ENCODE measurements at regions not wholly inside any gene's neighbourhood (a gene's known extent, or its start where the extent isn't known, plus 50 kb on each side); places are given as distances from the start of the nearest gene placed in this dataset.

DNA sequence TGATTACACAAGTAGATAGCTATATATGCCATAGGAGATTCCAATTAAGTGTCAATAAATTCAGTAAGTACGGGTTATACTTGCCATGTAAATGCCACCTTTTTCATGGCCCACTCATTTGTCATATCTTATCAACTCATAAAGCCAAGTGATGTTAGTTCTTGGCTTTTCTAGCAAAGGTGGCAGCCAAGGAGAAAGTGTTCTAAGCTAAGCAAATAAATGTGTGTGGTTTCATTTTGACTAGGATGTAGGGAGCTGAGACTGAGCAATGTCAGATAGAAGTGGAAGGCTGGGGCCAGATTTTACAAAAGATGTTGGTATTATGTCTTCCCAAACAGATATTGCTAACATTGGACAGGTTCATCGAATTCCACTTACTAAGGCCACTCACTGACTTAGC is 952.0 kb downstream of the SLC4A3 start:
- intact Hi-C loops (cut with DNase I; ENCODE audit: low total_unique reads), result no loop called here
- H3K4me3 ChIP-seq, result no peak overlapping the region
- no peaks in the 10 kb centered on the region for H3K36me3 ChIP-seq
- DNase-seq, result no peak
- H3K27ac ChIP-seq, result no peak overlapping the region
- TF ChIP-seq, protein P1, sequence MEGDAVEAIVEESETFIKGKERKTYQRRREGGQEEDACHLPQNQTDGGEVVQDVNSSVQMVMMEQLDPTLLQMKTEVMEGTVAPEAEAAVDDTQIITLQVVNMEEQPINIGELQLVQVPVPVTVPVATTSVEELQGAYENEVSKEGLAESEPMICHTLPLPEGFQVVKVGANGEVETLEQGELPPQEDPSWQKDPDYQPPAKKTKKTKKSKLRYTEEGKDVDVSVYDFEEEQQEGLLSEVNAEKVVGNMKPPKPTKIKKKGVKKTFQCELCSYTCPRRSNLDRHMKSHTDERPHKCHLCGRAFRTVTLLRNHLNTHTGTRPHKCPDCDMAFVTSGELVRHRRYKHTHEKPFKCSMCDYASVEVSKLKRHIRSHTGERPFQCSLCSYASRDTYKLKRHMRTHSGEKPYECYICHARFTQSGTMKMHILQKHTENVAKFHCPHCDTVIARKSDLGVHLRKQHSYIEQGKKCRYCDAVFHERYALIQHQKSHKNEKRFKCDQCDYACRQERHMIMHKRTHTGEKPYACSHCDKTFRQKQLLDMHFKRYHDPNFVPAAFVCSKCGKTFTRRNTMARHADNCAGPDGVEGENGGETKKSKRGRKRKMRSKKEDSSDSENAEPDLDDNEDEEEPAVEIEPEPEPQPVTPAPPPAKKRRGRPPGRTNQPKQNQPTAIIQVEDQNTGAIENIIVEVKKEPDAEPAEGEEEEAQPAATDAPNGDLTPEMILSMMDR (IDR thresholded peaks at IDR 0.05 in 8 of 11, conservative IDR thresholded peaks at IDR 0.05 in 3 of 11), result no peak
- no peak for TF ChIP-seq POLR2A (IDR thresholded peaks at IDR 0.05)
- TF ChIP-seq POLR2AphosphoS5 (IDR thresholded peaks at IDR 0.05), result no peak
- no peaks in the 10 kb centered on the region for H3K27me3 ChIP-seq (replicated peaks in 1 of 7)
- no peaks in the 10 kb centered on the region for H3K9me3 ChIP-seq
- H3K4me1 ChIP-seq, result no peaks in the 10 kb centered on the region
- WGBS, 5 donors, result 60 to 83% (median 80%) methylated on average over 2 of the region's 2 CpGs

DNA sequence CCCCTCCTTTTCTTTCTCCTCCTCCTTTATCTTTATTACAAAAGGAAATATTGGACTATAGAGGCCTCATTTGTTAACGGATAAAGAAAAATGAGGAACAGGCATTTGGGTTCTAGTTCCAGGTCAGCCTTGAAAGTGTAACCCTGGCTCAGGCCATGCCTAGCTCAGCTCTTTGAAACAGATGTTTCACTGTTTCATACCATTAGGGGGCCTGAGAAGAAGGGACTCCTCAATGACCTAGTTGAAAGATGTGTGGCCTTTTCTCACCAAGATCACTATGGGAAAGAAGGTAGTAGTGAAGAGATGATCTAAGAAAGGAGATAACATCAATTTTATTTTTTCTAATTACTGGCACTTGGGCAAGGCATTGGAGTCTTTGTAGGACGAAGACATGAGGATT is 952.7 kb downstream of the SLC4A3 start:
- intact Hi-C loops (cut with DNase I; ENCODE audit: low total_unique reads), result no loop called here
- no peaks in the 10 kb centered on the region for H3K4me1 ChIP-seq
- 44 to 82% (median 57%) methylated on average over 2 of the region's 2 CpGs for WGBS, 5 donors
- DNase-seq, result no peak
- no peaks in the 10 kb centered on the region for H3K27me3 ChIP-seq (replicated peaks in 1 of 7)
- H3K9me3 ChIP-seq, result no peaks in the 10 kb centered on the region
- TF ChIP-seq POLR2AphosphoS5 (IDR thresholded peaks at IDR 0.05) (no peak), POLR2A (IDR thresholded peaks at IDR 0.05) (no peak)
- TF ChIP-seq, protein P1 (IDR thresholded peaks at IDR 0.05 in 8 of 11, conservative IDR thresholded peaks at IDR 0.05 in 3 of 11), result no peak
- H3K27ac ChIP-seq, result no peak overlapping the region
- no peaks in the 10 kb centered on the region for H3K36me3 ChIP-seq
- no peak overlapping the region for H3K4me3 ChIP-seq

DNA sequence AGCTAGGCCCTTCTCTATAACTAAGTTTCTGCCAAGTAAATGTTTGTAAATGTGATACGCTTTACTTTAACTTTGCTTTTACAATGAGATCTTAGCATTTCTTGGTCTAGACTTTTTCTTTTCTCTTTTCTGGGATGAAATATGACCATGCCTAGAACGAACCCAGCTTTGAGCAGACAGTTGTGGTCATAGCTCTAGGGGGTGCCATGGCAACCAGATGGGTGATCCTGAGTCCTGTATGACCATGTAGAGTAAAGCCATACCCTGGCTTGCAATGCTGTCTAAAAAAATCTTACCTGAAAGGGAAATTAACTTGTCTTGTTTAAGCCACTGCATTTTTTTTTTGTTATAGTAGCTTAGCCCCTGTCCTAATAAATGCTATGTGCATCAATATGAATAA is 956.3 kb downstream of the SLC4A3 start:
- TF ChIP-seq POLR2AphosphoS5 (IDR thresholded peaks at IDR 0.05), result no peak
- TF ChIP-seq, protein P1 (IDR thresholded peaks at IDR 0.05 in 8 of 11, conservative IDR thresholded peaks at IDR 0.05 in 3 of 11), result no peak
- TF ChIP-seq POLR2A (IDR thresholded peaks at IDR 0.05), result no peak
- Histone ChIP-seq H3K27me3 (replicated peaks in 1 of 7) (no peaks in the 10 kb centered on the region), H3K9me3 (no peaks in the 10 kb centered on the region), H3K27ac (no peak overlapping the region), H3K4me1 (no peaks in the 10 kb centered on the region), H3K4me3 (no peak overlapping the region), H3K36me3 (no peaks in the 10 kb centered on the region)
- intact Hi-C loops (cut with DNase I; ENCODE audit: low total_unique reads), result no loop called here
- 74 to 83% (median 78%) methylated on average over 2 of the region's 2 CpGs for WGBS, 5 donors
- no peak for DNase-seq

DNA sequence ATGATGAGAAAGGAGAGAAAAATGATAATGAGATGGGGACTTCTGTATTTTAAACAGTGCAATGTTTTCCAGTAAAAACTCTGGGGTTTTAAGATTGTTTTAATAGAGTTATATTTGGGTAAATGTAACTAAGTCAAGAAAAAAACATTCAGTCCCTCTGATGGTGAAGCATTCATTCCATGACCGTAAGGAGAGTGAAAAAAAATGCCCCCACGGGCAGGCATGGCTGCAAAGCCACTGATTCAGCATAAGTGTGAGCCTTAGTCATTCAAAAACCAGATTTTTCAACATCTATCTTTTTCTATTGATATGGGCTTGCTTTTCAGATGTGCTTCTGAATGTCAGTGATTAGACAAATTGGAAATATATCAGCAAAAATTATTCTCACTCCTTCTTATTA is 957.8 kb downstream of the SLC4A3 start:
- Histone ChIP-seq H3K27me3 (replicated peaks in 1 of 7) (no peaks in the 10 kb centered on the region), H3K4me3 (no peak overlapping the region), H3K4me1 (no peaks in the 10 kb centered on the region), H3K27ac (no peak overlapping the region), H3K36me3 (no peaks in the 10 kb centered on the region), H3K9me3 (no peaks in the 10 kb centered on the region)
- TF ChIP-seq POLR2AphosphoS5 (IDR thresholded peaks at IDR 0.05) (no peak), POLR2A (IDR thresholded peaks at IDR 0.05) (no peak)
- TF ChIP-seq, protein P1 (IDR thresholded peaks at IDR 0.05 in 8 of 11, conservative IDR thresholded peaks at IDR 0.05 in 3 of 11), result no peak
- intact Hi-C loops (cut with DNase I; ENCODE audit: low total_unique reads), result no loop called here
- WGBS, 5 donors, result 27 to 83% (median 59%) methylated on average over 2 of the region's 2 CpGs
- DNase-seq, result no peak
